GM13976 (cell line): ENCODE measurements at regions not wholly inside any gene's neighbourhood (a gene's known extent, or its start where the extent isn't known, plus 50 kb on each side); places are given as distances from the start of the nearest gene placed in this dataset.

Experiments
- DNase-seq: peaks from one replicate; pipeline ENCODE4 v3.0.0; 2012; ENCODE audit warnings: low spot score
- in situ Hi-C: fragments of 300-500 bp; cut with MboI; formaldehyde crosslinking; loops from one replicate; pipeline ENCODE4 v1.12.0; 2022; ENCODE audit warnings: low sequenced_read_pairs, mixed read lengths, inconsistent platforms; ENCODE audit not compliant: unreplicated experiment
- TF ChIP-seq, protein P1 (sequence below): IDR thresholded peaks from 2 replicates; pipeline ENCODE4 v1.5.1; 2012; ENCODE audit warnings: borderline replicate concordance, mild to moderate bottlenecking; ENCODE audit not compliant: insufficient read depth; ENCODE audit errors: extremely low read depth, missing control alignments, control extremely low read depth

DNA sequence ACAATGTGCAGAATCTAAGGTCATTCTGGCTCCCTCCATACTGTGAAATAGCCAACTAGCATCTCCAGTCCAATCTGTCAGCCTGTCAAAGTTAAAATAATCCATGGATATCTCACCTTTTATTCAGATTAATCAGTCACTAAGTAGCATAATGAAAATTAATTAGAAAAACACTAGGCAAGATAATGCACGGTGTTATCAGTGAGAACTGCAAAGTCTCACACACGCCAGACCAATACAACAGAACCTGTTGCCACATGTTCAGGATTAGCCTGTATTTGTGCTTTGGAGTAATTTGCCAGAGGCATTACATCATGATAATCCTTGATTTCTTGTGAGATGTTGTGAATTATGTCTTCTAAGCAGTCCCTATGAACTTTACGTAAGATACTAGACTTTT is 820.4 kb upstream of the ALCAM start:
- in situ Hi-C loops = no loop called here
- DNase-seq = no peak
- TF ChIP-seq, protein P1, sequence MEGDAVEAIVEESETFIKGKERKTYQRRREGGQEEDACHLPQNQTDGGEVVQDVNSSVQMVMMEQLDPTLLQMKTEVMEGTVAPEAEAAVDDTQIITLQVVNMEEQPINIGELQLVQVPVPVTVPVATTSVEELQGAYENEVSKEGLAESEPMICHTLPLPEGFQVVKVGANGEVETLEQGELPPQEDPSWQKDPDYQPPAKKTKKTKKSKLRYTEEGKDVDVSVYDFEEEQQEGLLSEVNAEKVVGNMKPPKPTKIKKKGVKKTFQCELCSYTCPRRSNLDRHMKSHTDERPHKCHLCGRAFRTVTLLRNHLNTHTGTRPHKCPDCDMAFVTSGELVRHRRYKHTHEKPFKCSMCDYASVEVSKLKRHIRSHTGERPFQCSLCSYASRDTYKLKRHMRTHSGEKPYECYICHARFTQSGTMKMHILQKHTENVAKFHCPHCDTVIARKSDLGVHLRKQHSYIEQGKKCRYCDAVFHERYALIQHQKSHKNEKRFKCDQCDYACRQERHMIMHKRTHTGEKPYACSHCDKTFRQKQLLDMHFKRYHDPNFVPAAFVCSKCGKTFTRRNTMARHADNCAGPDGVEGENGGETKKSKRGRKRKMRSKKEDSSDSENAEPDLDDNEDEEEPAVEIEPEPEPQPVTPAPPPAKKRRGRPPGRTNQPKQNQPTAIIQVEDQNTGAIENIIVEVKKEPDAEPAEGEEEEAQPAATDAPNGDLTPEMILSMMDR = no peak

GRCh38 chr3:104547031-104547430 is 819.7 kb upstream of the ALCAM start:
- DNase-seq = no peak
- in situ Hi-C loops = no loop called here
- TF ChIP-seq, protein P1 = no peak

DNA sequence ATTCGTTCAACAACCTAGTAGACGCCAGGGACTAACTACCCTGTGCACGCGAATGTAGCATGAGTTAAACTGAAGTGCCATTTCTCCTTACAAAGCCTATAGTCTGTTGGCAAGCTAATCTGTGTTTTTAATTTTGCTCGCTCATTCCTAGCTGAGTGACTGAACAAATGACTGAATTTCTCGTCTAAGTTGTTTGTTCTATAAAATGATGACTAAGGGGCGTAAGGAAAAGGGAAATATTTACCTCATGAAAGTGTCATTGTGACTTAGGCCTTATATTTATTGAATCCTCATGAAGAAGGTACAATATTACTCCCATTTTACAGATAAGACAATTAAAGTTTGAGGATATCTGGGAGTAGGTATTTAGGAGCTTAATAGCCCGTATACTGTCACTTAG is 818.3 kb upstream of the ALCAM start:
- in situ Hi-C loops = no loop called here
- no peak for DNase-seq
- TF ChIP-seq, protein P1 = no peak

GRCh38 chr3:104549099-104549714 is 817.5 kb upstream of the ALCAM start:
- in situ Hi-C loops = no loop called here
- TF ChIP-seq, protein P1 = no peak
- DNase-seq = no peak

GRCh38 chr3:104553121-104553520 is 813.6 kb upstream of the ALCAM start:
- DNase-seq = no peak
- TF ChIP-seq, protein P1 = no peak
- in situ Hi-C loops = no loop called here

DNA sequence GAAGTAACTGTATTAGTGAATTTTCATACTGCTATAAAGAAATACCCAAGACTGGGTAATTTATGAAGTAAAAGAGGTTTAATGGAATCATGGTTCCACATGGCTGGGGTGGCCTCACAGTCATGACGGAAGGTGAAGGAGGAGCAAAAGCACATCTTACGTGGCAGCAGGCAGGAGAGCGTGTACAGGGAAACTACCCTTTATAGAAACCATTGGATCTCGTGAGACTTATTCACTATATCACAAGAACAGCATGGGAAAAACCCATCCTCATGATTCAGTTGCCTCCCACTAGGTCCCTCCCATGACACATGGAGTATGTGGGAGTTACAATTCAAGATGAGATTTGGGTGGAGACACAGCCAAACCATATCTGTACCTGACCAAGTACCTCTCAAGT is 812.3 kb upstream of the ALCAM start:
- in situ Hi-C loops = no loop called here
- no peak for DNase-seq

More for the DNA sequence above, 812.3 kb upstream of the ALCAM start:
- TF ChIP-seq, protein P1 = no peak
